PC-3 (cell line): ENCODE measurements at regions not wholly inside any gene's neighbourhood (a gene's known extent, or its start where the extent isn't known, plus 50 kb on each side); places are given as distances from the start of the nearest gene placed in this dataset.
"Not testable (repeated sequence)": the region's sequence is repeated elsewhere in the genome, so short reads cannot be mapped to it uniquely, and the experiment has no call there.

Source experiments
- ATAC-seq: fragments of 200-7000 bp; cut with Tn5 transposase; 2 replicates; pipeline ENCODE4 v1.9.1; 2020; ENCODE audit warnings: mild to moderate bottlenecking, moderate library complexity
- BruUV-seq: library from RNA; stranded (reverse); fragments of 400-500 nt; replicated peaks from 2 replicates; lab custom pipeline; 2021; lab: Mats Ljungman, UMichigan
- CTCF ChIA-PET: fragments of 300-600 bp; sonication (Branson Sonifier 250); formaldehyde crosslinking; loops from one replicate; lab custom pipeline; 2022; ENCODE audit warnings: antibody characterized with exemption; lab: Charles Lee
- POLR2A ChIA-PET: fragments of 300-600 bp; sonication (Branson Sonifier 250); formaldehyde crosslinking; loops from one replicate; lab custom pipeline; 2022; ENCODE audit warnings: antibody characterized with exemption; ENCODE audit not compliant: unreplicated experiment; lab: Charles Lee
- DNase-seq: peaks from one replicate; pipeline ENCODE4 v3.0.0-alpha.2; 2015
- H2AFZ ChIP-seq: fragments of 300-600 bp; sonication (generic); 2 replicates; pipeline ENCODE4 v1.6.0; 2016; ENCODE audit warnings: antibody characterized with exemption, low read length
- H3F3A ChIP-seq: fragments of 300-600 bp; sonication (generic); one replicate; pipeline ENCODE4 v1.6.0; 2017; ENCODE audit warnings: antibody characterized with exemption, low read length, control low read depth, mild to moderate bottlenecking; ENCODE audit not compliant: unreplicated experiment
- H3K27ac ChIP-seq: fragments of 300-600 bp; sonication (generic); 2 replicates; pipeline ENCODE4 v1.5.1; 2016; ENCODE audit warnings: mild to moderate bottlenecking, low read length
- H3K27me3 ChIP-seq: fragments of 300-600 bp; sonication (generic); 2 replicates; pipeline ENCODE4 v1.6.1; 2016; ENCODE audit warnings: low read length, mixed read lengths
- H3K36me3 ChIP-seq: fragments of 300-600 bp; sonication (generic); 2 replicates; pipeline ENCODE4 v1.6.1; 2016; ENCODE audit warnings: low read depth, mixed run types, low read length, mixed read lengths
- H3K4me1 ChIP-seq: fragments of 300-600 bp; sonication (generic); 2 replicates; pipeline ENCODE4 v1.5.1; 2016; ENCODE audit warnings: low read length; ENCODE audit not compliant: insufficient read depth
- H3K4me2 ChIP-seq: fragments of 300-600 bp; sonication (generic); 2 replicates; pipeline ENCODE4 v1.6.0; 2016; ENCODE audit warnings: low read length
- H3K4me3 ChIP-seq: fragments of 300-600 bp; sonication (generic); 2 replicates; pipeline ENCODE4 v1.5.1; 2016; ENCODE audit warnings: mild to moderate bottlenecking, low read length, mixed read lengths
- H3K79me2 ChIP-seq: fragments of 300-600 bp; sonication (generic); 2 replicates; pipeline ENCODE4 v1.6.1; 2017; ENCODE audit warnings: low read length, mixed read lengths
- H3K9ac ChIP-seq: fragments of 300-600 bp; sonication (generic); 2 replicates; pipeline ENCODE4 v1.6.0; 2016; ENCODE audit warnings: mild to moderate bottlenecking, low read length
- H3K9me2 ChIP-seq: fragments of 300-600 bp; sonication (generic); replicated peaks from 2 replicates; pipeline ENCODE4 v1.6.1; 2016; ENCODE audit warnings: mixed run types, low read length, mixed read lengths
- H3K9me3 ChIP-seq: fragments of 300-600 bp; sonication (generic); 2 replicates; pipeline ENCODE4 v1.6.1; 2016; ENCODE audit warnings: low read length, mixed read lengths
- H4K20me1 ChIP-seq: fragments of 300-600 bp; sonication (generic); 2 replicates; pipeline ENCODE4 v1.6.1; 2016; ENCODE audit warnings: low read length, mixed read lengths
- EZH2 ChIP-seq: fragments of 300-600 bp; sonication (generic); IDR thresholded peaks from one replicate; pipeline ENCODE4 v1.6.1; 2017; ENCODE audit warnings: antibody characterized with exemption, mild to moderate bottlenecking, low read length; ENCODE audit not compliant: unreplicated experiment
- EZH2phosphoT487 ChIP-seq: fragments of 300-600 bp; sonication (generic); IDR thresholded peaks from 2 replicates; pipeline ENCODE4 v1.6.1; 2018; ENCODE audit warnings: mild to moderate bottlenecking, antibody characterized with exemption, low read length, borderline replicate concordance
- intact Hi-C: fragments of 100-400 bp; cut with micrococcal nuclease; formaldehyde crosslinking; loops from 2 replicates; pipeline ENCODE4 v1.9.0; 2023
- TF ChIP-seq, protein P1 (sequence below): fragments of 300-600 bp; sonication (generic); conservative IDR thresholded peaks from 2 replicates; pipeline ENCODE4 v1.5.1; 2017; ENCODE audit warnings: antibody characterized with exemption, low read depth, mild to moderate bottlenecking, low read length

DNA sequence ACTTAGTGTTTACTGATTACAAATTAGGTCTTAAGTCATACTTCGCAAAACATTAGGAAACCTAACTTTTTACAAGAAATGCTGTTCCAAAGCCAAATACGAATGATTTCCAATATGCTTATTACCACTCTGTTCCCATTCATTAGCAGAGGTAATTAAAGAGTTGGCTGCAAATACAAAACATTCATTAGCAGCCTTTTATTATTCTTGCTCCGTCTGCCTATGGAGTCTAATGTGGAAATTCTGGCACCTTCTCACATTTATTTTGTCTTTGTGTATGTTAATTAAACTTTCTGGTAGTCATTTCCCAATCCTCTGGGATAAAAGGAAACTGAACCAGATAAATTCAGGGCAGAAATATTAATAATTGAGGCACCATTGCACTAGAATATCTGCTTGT is 689.0 kb downstream of the PLOD2 start:
- H3K9me2 ChIP-seq = no peaks in the 10 kb centered on the region
- H3K9ac ChIP-seq = no peak overlapping the region
- no peak overlapping the region for H3K27ac ChIP-seq
- no peak overlapping the region for H3K4me3 ChIP-seq
- DNase-seq (no peak), ATAC-seq (no peak)
- H3K4me1 ChIP-seq = no peaks in the 10 kb centered on the region
- H3K4me2 ChIP-seq = no peak overlapping the region
- H3K9me3 ChIP-seq = no peaks in the 10 kb centered on the region
- H4K20me1 ChIP-seq = no peaks in the 10 kb centered on the region
- TF ChIP-seq, protein P1, sequence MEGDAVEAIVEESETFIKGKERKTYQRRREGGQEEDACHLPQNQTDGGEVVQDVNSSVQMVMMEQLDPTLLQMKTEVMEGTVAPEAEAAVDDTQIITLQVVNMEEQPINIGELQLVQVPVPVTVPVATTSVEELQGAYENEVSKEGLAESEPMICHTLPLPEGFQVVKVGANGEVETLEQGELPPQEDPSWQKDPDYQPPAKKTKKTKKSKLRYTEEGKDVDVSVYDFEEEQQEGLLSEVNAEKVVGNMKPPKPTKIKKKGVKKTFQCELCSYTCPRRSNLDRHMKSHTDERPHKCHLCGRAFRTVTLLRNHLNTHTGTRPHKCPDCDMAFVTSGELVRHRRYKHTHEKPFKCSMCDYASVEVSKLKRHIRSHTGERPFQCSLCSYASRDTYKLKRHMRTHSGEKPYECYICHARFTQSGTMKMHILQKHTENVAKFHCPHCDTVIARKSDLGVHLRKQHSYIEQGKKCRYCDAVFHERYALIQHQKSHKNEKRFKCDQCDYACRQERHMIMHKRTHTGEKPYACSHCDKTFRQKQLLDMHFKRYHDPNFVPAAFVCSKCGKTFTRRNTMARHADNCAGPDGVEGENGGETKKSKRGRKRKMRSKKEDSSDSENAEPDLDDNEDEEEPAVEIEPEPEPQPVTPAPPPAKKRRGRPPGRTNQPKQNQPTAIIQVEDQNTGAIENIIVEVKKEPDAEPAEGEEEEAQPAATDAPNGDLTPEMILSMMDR = no peak
- TF ChIP-seq EZH2phosphoT487 (no peak), EZH2 (no peak)
- intact Hi-C loops = no loop called here
- ChIA-PET POLR2A (no interaction called here), CTCF (no interaction called here)
- no peak overlapping the region for H2AFZ ChIP-seq
- no peaks in the 10 kb centered on the region for H3K79me2 ChIP-seq
- no peaks in the 10 kb centered on the region for H3K27me3 ChIP-seq
- H3K36me3 ChIP-seq = no peaks in the 10 kb centered on the region
- no TSS peak for BruUV-seq
- H3F3A ChIP-seq = no peaks in the 10 kb centered on the region

DNA sequence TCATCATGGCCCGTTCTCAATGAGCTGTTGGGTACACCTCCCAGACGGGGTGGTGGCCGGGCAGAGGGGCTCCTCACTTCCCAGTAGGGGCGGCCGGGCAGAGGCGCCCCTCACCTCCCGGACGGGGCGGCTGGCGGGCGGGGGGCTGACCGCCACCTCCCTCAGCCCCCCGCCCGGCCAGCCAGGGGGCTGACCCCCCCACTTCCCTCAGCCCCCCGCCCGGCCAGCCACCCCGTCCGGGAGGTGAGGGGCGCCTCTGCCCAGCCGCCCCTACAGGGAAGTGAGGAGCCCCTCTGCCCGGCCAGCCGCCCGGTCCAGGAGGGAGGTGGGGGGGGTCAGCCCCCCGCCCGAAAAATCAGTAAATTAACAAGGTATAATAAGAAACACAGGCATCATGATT is 678.2 kb downstream of the PLOD2 start:
- H3K27ac ChIP-seq, DNase-seq, H3K9me3 ChIP-seq, H3K9me2 ChIP-seq, H3K79me2 ChIP-seq, H3K36me3 ChIP-seq, H3K4me1 ChIP-seq, BruUV-seq, intact Hi-C loops, CTCF ChIA-PET, H3K4me3 ChIP-seq, H3F3A ChIP-seq, H4K20me1 ChIP-seq, H2AFZ ChIP-seq, POLR2A ChIA-PET, H3K9ac ChIP-seq, H3K27me3 ChIP-seq, H3K4me2 ChIP-seq, ATAC-seq: not testable (repeated sequence)

DNA sequence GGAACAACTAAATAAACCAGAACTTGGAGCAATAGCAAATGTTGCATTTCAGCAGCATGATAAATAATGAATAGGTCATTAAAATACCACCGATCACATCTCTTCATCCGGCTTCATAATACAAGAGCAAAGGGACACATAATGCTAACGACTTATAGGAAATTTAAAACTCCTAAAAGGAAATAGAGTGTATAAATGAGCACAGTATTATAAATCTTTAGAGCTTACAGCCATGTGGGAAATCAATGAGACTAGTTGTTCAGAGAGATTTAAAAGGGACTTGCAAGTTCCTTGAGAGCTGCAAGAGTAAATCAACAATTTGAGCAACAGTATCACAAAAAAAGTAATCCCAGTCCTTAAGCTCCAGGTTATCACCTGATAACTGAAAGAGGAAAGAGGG is 677.0 kb downstream of the PLOD2 start:
- H3F3A ChIP-seq = no peaks in the 10 kb centered on the region
- TF ChIP-seq EZH2 (no peak), EZH2phosphoT487 (no peak)
- TF ChIP-seq, protein P1 = no peak
- no peaks in the 10 kb centered on the region for H3K36me3 ChIP-seq
- H3K27ac ChIP-seq = no peak overlapping the region
- ChIA-PET CTCF (no interaction called here), POLR2A (no interaction called here)
- no peak overlapping the region for H3K4me3 ChIP-seq
- H3K4me1 ChIP-seq = no peaks in the 10 kb centered on the region
- no peaks in the 10 kb centered on the region for H3K9me3 ChIP-seq
- intact Hi-C loops = no loop called here
- H4K20me1 ChIP-seq = no peaks in the 10 kb centered on the region
- no peaks in the 10 kb centered on the region for H3K79me2 ChIP-seq
- no peaks in the 10 kb centered on the region for H3K9me2 ChIP-seq
- DNase-seq (no peak), ATAC-seq (no peak)
- no peak overlapping the region for H2AFZ ChIP-seq
- no peak overlapping the region for H3K9ac ChIP-seq
- H3K4me2 ChIP-seq = no peak overlapping the region
- no peaks in the 10 kb centered on the region for H3K27me3 ChIP-seq
- BruUV-seq = no TSS peak
